ENCODE measurements at regions not wholly inside any gene's neighbourhood (a gene's known extent, or its start where the extent isn't known, plus 50 kb on each side); places are given as distances from the start of the nearest gene placed in this dataset.
"Not testable (repeated sequence)": the region's sequence is repeated elsewhere in the genome, so short reads cannot be mapped to it uniquely, and the experiment has no call there.

GRCh38 chr21:18840239-18840638, 436.7 kb upstream of the TMPRSS15 start:
- CTCF ChIA-PET: interaction anchor here (0.7 to 1.4 kb wide), 4 partner anchors 9 to 481 kb away, joined by 3 to 4 read pairs (median 3); no protein-coding TSS in a partner anchor
- intact Hi-C loops (cut with micrococcal nuclease): no loop called here
- H3K4me1 Mint-ChIP-seq (ENCODE audit: insufficient read depth, unreplicated experiment): no peaks in the 10 kb centered on the region
- no peaks in the 10 kb centered on the region for H3K27me3 Mint-ChIP-seq (ENCODE audit: insufficient read depth, unreplicated experiment)
- peaks cover 8% of the 10 kb centered on the region for H3K9me3 Mint-ChIP-seq (ENCODE audit: unreplicated experiment)
- peak; percentile 14 for TF ChIP-seq CTCF (IDR thresholded peaks at IDR 0.05; ENCODE audit: unreplicated experiment)
- DNase-seq (ENCODE audit: unreplicated experiment): peak; percentile 36
- no peak overlapping the region for H3K27ac Mint-ChIP-seq (ENCODE audit: low read depth, unreplicated experiment)
- POLR2A ChIA-PET: interaction anchor here (0.5 to 1.2 kb wide), 2 partner anchors 10 to 12 kb away, joined by 3 read pairs; no protein-coding TSS in a partner anchor
- BruUV-seq (replicated peaks): no TSS peak
- no peak overlapping the region for H3K4me3 Mint-ChIP-seq (ENCODE audit: unreplicated experiment)
- no peaks in the 10 kb centered on the region for H3K36me3 Mint-ChIP-seq (ENCODE audit: insufficient read depth, unreplicated experiment)

DNA sequence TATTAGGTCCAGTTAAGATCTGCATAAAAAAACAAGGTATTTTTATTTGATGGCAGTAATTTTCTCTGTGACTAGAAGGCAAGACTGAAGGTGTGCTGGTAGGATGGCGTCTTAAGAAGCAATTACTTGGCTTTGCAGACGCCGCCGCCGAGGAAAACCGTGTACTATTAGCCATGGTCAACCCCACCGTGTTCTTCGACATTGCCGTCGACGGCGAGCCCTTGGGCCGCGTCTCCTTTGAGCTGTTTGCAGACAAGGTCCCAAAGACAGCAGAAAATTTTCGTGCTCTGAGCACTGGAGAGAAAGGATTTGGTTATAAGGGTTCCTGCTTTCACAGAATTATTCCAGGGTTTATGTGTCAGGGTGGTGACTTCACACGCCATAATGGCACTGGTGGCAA, 454.0 kb upstream of the TMPRSS15 start:
- intact Hi-C loops (cut with micrococcal nuclease); H3K36me3 Mint-ChIP-seq (ENCODE audit: insufficient read depth, unreplicated experiment); H3K4me3 Mint-ChIP-seq (ENCODE audit: unreplicated experiment); CTCF ChIA-PET; POLR2A ChIA-PET; DNase-seq (ENCODE audit: unreplicated experiment); BruUV-seq (replicated peaks); H3K27me3 Mint-ChIP-seq (ENCODE audit: insufficient read depth, unreplicated experiment); H3K4me1 Mint-ChIP-seq (ENCODE audit: insufficient read depth, unreplicated experiment); H3K27ac Mint-ChIP-seq (ENCODE audit: low read depth, unreplicated experiment): not testable (repeated sequence)
- peaks cover 14% of the 10 kb centered on the region for H3K9me3 Mint-ChIP-seq (ENCODE audit: unreplicated experiment)

DNA sequence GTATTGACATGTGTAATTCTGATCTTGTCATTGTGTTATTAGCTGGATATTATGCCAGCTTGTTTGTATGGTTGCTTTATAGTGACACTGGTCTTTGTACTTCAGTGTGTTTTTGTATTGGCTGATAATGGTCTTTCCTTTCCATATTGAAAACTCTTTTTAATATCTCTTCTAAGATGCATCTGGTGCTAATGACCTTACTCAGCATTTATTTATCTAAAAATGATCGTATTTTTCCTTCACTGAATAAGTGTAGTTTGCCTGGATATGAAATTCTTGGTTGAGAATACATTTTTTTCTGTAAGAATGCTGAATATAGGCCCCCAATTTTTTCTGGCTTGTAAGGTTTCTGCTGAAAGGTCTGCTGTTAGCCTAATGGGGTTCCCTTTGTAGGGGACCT, 465.5 kb upstream of the TMPRSS15 start:
- Mint-ChIP-seq H3K4me1 (ENCODE audit: insufficient read depth, unreplicated experiment) (no peaks in the 10 kb centered on the region), H3K27ac (ENCODE audit: low read depth, unreplicated experiment) (no peak overlapping the region), H3K9me3 (ENCODE audit: unreplicated experiment) (peaks cover 7% of the 10 kb centered on the region), H3K27me3 (ENCODE audit: insufficient read depth, unreplicated experiment) (no peaks in the 10 kb centered on the region), H3K4me3 (ENCODE audit: unreplicated experiment) (no peak overlapping the region), H3K36me3 (ENCODE audit: insufficient read depth, unreplicated experiment) (no peaks in the 10 kb centered on the region)
- no peak for TF ChIP-seq CTCF (IDR thresholded peaks at IDR 0.05; ENCODE audit: unreplicated experiment)
- DNase-seq (ENCODE audit: unreplicated experiment): no peak
- intact Hi-C loops (cut with micrococcal nuclease): no loop called here
- ChIA-PET POLR2A (no interaction called here), CTCF (no interaction called here)
- BruUV-seq (replicated peaks): no TSS peak

DNA sequence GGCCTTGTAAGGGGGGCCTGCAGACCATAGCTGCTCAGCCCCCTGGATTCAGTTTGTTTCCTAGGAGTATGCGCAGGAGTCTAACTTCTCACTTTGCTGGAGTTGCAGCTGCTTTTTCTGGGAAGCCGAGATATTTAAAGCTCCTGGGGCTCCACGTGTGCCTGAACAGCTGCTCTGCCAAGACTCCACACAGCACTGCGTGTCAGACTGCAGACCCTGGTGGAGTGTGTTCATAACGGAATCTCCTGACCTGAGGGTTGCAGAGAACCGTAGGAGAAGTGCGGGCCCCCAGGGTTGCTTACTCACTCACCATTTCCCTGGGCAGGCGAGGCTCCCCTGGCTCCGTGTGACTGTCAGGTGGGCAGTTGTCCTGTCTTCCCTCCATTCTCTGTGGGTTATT, 474.3 kb upstream of the TMPRSS15 start:
- intact Hi-C loops (cut with micrococcal nuclease): no loop called here
- no TSS peak for BruUV-seq (replicated peaks)
- Mint-ChIP-seq H3K4me3 (ENCODE audit: unreplicated experiment) (no peak overlapping the region), H3K9me3 (ENCODE audit: unreplicated experiment) (peaks cover 7% of the 10 kb centered on the region), H3K27ac (ENCODE audit: low read depth, unreplicated experiment) (no peak overlapping the region), H3K36me3 (ENCODE audit: insufficient read depth, unreplicated experiment) (no peaks in the 10 kb centered on the region), H3K27me3 (ENCODE audit: insufficient read depth, unreplicated experiment) (no peaks in the 10 kb centered on the region), H3K4me1 (ENCODE audit: insufficient read depth, unreplicated experiment) (no peaks in the 10 kb centered on the region)
- TF ChIP-seq CTCF (IDR thresholded peaks at IDR 0.05; ENCODE audit: unreplicated experiment): no peak
- CTCF ChIA-PET: no interaction called here
- DNase-seq (ENCODE audit: unreplicated experiment): no peak
- POLR2A ChIA-PET: interaction anchor here (0.6 kb wide), 1 partner anchor 336 kb away, joined by 4 read pairs; no protein-coding TSS in a partner anchor
